SU-DHL-6 (cell line): ENCODE measurements at regions not wholly inside any gene's neighbourhood (a gene's known extent, or its start where the extent isn't known, plus 50 kb on each side); places are given as distances from the start of the nearest gene placed in this dataset.

ENCODE experiments used
- CTCF ChIP-seq: fragments of 200-600 bp; sonication (generic); IDR thresholded peaks from one replicate; pipeline ENCODE4 v1.5.1; 2017; ENCODE audit warnings: antibody characterized with exemption, mild to moderate bottlenecking, low read length, moderate library complexity; ENCODE audit not compliant: insufficient read depth, poor library complexity, severe bottlenecking
- EZH2phosphoT487 ChIP-seq: fragments of 200-600 bp; sonication (generic), shearing (Covaris generic); conservative IDR thresholded peaks from 2 replicates; pipeline ENCODE4 v1.6.1; 2018; ENCODE audit warnings: mild to moderate bottlenecking, antibody characterized with exemption, low read length, moderate library complexity, mixed read lengths

DNA sequence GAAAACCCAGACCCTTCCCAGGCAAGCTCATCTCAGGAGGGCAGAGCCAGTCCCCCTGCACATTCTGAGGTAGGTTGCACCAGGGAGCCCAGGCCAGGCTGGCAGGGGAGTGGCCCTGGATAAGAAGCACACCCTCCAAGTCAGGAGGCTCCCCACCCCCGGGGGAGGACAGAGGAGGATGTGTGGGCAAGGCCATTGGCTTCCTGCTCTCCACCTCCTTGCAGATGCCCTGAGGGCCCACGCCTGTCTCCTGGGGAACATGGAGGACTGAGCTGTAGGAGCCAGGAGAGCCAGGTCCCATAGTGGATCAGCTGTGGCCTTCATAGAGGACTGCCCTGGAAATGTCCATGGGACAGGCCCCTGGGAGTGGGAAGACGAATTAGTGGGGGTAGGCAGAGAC lies 126.7 kb downstream of the IRF8 start:
- TF ChIP-seq CTCF, result no peak
- no peak for TF ChIP-seq EZH2phosphoT487
